ENCODE measurements at regions not wholly inside any gene's neighbourhood (a gene's known extent, or its start where the extent isn't known, plus 50 kb on each side); places are given as distances from the start of the nearest gene placed in this dataset.
A peak's percentile ranks its signal among the peaks of the same experiment; 100 is the strongest.
"Not testable (repeated sequence)": the region's sequence is repeated elsewhere in the genome, so short reads cannot be mapped to it uniquely, and the experiment has no call there.

DNA sequence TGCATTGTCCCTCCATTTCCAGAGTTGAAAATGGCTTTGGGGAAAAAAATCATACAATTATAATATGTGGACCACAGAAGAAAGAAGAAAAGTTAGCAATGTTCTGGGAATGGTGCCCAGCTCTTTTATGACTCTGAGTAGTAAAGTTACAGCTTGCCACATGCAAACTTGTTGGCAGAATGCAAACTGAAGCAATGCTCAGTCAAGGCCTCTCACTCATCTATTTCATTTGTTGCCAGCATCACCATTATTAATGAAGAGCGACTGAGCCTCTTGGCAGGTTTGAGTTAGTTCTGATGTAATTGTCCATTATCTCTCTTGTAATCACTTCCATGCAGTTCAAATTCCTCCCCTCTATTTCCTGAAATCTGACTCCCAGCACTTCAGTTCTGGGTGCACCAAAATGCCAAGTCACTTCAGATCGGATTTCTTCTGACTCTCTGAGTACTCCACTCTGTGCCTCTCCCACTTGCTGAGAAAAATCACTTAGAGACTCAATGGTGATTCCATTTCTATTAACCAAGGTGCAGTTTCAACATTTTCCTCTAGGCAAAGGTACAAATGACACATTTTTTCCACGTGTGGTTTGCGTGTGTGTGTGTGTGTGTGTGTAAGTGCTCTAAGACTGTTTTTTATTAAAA, 154.4 kb upstream of the STMND1 start:
- DNase-seq, result peak; percentile 99

DNA sequence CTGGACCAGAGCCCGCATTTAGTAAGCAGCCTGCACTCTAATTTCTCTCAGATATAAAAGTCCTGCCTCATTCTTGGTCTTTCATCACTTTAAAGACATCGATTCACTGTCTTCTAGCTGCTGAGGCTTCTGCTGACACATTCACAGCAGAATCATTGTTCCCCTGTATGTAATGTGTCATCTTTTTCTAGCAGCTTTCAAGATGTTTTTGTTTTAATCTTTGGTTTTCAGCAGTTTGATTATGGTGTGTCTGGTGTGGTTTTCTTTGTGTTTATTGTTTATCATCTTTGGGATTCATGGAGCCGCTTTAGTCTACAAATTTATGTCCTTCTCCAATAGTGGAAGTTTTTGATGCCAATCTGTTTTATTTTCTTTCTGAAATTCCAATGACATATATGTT, 157.3 kb upstream of the STMND1 start:
- peak; percentile 62 for DNase-seq

DNA sequence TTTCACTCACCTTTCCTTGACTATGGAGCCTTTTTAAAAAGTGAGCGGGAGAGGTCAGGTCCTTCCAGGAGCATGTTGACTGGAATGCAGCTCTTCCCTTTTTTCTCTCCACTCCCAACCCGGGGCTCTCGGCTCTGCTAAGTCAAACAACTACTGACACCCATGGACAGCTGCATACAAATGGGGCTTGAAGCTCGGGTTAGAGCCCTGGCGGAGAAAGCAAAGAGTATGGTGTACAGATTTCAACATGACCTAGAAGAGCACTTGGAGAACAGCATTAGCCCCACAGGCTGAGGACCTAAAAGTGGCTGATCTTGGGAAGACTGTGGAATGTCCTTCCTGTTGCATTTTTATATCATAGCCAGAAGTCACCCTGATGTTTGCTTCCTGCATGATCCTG, 162.0 kb upstream of the STMND1 start:
- DNase-seq, result no peak

DNA sequence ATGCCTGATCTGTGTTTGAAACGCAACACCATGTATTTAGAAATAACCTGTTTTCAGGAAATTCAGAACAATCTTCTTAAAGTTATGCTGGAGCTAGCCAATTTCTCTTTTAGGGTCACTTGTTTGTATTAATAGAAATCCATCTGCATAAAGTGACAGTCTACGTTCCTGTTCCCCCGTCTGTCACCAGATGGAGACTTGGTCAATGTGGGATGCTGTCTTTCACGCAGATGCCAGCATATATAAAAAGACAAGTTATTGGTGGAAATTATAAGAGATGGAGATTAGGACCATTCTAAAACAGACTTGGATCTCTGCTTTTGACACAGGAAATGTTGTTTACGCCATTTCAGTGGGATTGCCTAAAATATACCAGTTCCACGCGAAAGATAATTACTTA, 162.5 kb upstream of the STMND1 start:
- no peak for DNase-seq

DNA sequence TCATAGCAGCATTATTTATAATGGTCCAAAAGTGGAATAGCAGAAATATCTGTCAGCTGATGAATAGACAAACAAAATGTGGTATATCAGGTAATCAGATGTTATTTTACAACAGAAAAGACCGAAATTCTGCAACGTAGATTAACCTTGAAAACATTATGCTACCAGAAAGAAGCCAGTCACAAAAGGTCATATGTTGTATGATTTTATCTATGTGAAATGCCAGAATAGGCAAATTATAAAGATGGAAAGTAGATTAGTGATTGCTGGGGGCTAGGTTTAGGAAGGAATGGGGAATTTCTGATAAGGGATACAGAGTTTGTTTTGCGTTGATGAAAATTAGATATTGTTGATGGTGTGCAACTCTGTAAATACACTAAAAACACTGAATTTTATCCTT, 165.0 kb upstream of the STMND1 start:
- no peak for DNase-seq

DNA sequence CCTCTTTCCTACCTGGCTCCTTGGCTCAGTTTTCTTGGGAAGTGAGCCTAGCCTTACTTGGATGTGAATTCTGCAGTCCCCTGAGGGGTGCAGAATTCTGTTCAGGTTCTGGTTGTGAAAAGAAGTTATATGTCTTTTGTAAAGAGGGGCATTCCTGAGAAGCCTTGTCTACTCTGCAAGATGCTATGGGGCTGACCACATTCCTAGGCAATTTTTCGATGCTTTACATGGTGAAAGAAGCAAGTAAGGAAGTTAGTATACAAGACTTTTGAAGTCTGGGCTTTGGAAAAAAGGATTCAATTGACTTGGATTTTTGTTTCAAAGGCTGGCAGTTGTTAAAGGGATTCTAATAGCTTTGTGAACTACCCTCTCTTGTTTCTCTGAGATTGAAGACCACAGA, 167.9 kb upstream of the STMND1 start:
- peak; percentile 36 for DNase-seq

DNA sequence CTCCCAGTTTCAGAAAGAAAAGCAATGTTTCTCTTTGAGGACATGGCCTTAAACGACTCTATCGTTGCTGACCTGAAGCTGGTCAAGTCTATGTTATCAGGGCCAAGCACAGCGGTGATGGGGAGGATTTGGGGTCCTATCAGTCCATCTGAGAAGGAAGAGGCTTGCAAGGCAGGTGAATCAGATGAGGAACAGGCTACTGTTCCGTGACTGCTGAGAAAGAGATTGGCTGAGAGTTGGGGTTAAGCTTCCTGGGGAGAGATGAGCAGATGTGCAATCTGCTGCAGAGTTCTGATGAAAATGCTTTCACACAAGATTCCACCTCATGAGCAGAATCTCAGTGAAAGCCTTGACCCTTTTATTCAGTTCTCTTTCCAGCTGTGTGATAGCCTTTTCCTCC, 168.3 kb upstream of the STMND1 start:
- no peak for DNase-seq

DNA sequence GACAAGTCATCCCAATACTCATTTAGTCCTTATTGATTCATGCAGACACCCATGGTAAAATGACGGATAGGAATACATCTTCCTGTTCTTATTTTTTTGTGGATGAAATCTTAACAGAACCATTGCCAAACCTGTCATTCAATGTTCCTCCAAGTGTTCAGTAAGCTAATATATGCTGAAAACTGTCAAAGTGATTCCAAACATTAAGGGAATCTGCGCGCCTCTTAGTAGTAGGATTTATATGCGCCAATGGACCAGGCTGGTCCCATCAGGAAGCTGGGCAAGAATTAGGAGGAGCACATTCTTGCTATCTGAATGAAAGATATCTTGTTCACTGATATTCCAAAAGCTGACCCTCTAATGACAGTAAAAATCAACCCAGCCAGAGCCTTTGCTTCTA, 168.9 kb upstream of the STMND1 start:
- DNase-seq, result no peak

DNA sequence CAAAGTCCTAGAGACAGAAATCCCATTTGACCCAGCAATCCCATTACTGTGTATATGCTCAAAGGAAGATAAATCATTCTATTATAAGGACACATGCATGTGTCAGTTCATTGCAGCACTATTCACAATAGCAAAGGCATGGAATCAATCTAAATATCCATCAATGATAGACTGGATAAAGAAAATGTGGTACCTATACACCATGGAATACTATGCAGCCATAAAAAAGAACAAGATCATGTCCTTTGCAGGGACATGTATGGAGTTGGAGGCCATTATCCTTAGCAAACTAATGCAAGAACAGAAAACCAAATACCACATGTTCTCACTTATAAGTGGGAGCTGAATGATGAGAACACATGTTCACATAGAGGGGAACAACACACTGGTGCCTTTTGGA, 169.8 kb upstream of the ATXN1 start:
- not testable (repeated sequence) for DNase-seq

DNA sequence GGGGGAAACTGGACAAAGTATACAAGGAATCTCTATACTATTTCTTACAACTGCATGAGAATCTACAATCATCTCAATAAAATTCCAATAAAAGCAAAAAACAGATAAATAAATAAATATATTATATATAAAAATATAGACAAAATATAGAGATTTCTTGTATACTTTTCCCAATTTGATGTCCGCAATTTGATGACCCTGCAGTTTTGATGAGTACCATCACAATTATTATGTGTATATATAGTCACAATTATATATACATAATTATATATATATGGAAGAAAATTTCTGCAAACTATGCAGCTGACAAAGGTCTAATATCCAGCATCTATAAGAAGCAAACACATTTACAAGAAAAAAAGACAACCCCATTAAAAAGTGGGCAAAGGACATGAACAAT, 169.2 kb upstream of the ATXN1 start:
- DNase-seq, result no peak

DNA sequence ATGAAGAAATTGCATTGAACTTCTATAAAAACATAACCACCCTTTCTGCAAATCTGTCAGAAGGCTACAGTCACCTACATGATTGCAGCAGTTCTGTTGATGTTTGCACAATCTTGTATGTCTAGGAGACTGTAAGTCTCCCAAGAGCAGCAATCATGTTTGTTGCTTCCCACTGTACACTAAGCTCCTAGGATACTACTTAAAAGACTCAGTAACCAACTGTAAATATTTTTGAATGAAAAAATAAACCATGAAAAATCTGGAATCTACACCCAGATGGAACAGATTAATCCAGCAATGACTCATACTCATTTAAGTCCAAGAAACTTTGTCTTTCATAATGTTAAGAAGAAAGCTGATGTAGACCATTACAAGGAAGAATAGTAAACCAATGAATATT, 168.5 kb upstream of the ATXN1 start:
- DNase-seq, result peak; percentile 98

DNA sequence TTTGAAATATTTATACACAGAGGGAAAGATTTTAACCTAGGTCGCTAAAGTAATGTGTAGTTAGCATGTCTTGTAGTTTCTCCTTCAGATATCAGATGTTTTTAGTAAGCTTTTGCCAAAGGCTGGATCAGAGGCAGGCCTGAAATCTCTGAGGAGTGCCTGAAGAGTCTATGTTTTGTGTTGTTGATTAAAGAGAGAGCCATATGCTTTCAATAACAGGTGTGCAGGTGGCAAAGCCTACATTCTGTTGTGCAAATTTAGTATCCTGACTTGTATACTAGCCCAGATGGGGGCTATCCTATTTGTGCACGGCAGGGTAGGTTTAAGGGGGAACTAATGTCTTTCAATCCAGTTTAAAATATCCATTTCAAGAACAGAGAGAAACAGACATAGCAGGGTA, 167.1 kb upstream of the ATXN1 start:
- DNase-seq, result no peak

DNA sequence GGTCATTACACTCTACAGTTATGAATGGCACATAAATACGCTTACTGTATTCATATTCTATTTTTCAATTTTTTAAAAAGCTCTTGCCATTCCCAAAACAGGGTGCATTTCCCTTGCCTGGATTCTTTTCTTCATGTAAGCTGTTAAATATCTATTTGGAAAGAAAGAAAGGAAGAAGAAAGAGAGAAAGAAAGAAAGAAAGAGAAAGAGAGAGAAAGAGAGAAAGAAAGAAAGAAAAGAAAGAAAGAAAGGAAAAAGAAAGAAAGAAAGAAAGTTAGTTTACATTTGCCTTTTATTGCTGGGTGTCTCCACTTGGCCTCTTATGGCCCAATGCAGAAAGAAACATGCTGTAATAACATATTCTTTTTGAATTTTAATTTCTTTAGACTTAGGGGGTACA, 165.9 kb upstream of the ATXN1 start:
- DNase-seq, result no peak

DNA sequence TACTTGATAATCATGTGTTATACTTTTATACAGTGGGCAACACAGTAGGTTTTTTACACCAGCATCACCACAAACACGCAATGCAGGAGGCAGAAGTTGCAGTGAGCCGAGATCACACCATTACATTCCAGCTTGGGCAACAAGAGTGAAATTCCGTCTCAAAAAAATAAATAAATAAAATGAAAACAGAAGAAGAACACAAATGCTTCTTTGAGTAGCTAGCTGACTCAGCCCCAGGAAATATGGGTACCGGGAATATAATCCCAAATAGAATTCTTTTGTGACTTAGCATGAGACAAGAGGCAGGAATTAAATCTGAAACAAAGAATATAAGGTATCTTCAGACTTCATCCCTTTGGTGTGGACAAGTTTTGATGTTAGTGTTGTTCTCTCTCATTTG, 164.2 kb upstream of the ATXN1 start:
- DNase-seq, result peak; percentile 64

DNA sequence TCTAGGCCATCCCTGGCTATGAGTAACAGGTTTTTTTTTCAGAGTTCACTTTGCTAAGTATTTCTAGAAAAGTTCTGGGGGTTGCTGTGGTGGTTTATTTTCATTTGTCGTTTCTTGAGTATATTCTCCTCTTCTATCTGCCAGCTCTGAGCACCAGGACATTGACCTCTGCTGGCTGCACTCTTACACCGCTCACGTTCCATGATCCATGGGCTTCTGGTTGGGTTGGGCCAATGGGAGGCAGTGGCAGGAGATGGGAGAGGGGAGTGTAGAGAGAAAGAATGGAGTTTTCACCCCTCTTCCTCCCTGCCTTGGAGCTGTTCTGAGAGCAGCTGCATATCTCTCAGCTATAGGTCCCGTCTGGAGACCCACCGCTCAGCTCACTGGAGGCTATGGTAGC, 161.0 kb upstream of the ATXN1 start:
- DNase-seq, result no peak

DNA sequence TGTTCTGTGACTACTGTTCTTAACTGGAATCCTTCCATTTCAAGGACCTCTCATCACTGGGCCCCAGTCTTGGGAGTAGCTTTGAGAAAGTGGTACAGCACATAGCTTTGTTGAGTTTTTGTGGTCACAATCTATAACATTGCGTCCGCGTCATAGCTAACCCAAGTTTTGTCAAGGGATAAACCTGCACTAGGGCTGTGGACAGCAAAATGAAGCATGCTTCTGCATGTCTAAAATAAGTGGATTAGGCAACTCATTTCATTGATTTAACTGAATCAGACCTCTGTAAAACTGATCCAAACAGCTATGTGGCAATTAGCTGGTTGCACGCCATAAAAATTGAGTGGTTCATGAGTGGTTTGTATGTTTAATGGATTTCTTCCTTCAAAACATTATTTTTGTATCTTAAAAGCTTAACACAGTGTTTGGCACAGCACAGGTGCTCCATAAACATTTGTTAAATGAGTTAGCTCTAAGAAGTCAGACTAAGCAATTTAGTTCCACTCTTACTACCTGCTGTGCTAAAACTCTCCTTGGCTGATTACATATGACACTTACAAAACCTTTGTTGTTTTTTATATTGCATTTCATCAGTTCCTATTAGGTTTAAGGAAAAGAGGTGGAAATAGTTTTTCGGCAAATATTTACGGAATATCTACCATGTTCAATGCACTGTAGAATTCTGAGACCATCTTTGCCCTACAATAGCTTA, 160.3 kb upstream of the ATXN1 start:
- peak; percentile 69 for DNase-seq

DNA sequence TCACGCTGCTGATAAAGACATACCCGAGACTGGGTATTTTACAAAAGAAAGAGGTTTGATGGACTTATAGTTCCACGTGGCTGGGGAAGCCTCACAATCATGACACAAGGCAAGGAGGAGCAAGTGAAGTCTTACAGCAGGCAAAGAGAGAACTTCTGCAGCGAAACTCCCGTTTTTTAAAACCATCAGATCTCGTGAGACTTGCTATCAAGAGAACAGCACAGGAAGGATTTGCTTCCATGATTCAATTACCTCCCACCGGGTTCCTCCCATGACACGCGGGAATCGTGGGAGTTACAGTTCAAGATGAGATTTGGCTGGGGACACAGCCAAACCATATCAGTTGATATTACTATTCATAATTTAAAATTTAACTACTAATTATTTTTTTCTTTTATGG, 157.3 kb upstream of the ATXN1 start:
- no peak for DNase-seq

DNA sequence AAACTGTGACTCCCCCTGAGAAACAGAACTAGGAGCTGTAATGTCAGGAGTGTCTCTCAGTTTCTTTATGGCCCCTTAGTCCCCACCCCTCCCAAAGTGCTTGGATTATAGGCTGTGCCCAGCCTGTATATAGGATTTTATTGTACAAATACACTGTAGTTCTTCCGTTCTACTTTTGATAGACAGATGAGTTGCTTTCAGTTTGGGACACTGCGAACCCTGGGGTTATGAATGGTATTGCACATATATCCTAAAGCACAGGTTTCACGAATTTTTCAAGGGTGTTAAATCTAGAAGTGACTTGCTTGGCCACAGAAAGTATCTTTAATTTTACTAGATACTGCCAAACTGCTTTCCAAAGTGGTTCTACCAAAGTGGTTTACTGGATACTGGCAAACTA, 152.9 kb upstream of the ATXN1 start:
- no peak for DNase-seq

DNA sequence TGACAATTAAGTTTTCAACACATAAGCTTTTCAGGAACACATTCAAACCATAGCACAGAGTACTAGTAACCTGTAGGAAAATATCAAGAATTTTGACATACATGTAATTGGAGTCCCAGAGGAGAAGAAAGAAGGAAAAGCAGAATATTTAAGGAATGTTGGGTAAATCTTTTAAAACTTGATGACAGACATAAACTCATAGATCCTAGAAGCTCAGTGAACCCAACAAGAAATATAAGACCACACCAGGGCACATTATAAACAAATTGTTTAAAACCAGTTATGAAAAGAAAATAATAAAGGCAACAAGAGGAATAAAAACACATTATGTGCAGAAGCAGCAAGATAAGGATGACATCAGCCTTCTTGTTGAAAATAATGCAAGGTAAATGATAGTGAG, 151.5 kb upstream of the ATXN1 start:
- no peak for DNase-seq

DNA sequence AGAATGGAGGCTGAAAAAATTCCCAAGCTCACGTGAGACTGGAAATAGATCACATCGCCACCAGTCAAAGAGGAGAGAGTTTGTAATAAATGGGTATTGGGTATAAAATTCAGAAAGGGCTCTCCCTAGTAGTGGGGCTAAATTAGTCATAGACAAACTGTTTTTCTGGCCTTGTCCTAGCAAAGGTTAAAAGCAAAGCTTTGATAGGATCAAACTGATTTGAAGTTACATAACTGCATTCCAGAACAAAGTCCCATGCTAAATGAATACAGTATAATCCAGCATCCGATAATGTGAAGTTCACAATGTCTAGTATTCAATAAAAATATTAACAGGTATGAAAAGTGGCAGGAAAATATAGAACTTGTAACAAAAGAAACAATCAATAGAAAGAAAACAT, 149.8 kb upstream of the ATXN1 start:
- DNase-seq, result no peak

DNA sequence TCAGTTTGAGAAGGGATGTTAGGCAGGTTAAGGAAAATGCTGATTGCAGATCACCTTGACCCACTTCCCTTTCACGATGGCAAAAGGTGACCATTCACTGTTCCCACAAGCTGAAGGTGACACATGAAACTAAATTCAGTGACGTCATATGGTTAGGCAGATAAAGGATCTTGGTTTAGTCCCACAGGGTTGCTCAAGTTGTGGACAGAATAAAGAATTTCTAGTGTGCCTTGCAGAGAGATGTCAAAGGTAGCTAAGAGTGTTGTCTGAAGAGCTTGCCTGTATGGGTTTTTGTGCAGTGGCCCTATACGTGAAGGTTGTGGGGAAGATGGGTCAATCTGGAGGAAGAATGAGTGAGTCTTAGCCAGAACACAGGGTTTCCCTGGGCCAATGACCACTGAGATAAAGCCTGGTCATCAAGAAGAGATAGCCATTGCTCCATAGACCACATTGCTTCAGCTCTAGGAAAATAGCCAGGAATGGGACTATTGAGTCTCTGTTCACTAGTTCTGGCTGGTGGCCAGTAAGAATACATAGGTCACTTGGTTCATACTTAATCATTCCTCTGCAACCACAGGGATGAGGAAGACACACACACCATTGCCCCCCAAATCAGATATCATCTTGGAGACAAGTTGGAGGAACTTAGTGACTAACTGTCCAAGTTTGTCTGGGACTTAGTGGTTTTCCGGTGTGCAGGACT, 148.5 kb upstream of the ATXN1 start:
- DNase-seq, result peak; percentile 96

DNA sequence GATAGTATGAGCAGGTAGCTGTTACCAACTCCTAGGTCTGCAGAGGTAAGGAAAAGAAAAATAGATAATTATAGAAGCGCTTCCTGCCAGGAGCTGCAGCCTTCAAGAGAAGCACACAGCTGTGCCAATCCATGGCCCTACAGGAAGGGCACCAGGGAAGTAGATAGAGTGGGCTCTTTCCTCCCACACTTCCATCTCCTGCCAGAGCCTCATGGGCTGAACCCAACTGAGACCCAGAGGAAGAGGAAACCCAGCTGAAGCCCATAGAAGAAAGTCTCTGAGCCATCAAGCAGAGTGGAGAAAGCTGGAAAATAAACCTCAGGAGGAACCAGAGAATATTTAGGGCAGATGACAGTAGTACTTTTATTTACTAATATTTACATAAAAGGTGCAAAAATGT, 146.7 kb upstream of the ATXN1 start:
- DNase-seq, result no peak

DNA sequence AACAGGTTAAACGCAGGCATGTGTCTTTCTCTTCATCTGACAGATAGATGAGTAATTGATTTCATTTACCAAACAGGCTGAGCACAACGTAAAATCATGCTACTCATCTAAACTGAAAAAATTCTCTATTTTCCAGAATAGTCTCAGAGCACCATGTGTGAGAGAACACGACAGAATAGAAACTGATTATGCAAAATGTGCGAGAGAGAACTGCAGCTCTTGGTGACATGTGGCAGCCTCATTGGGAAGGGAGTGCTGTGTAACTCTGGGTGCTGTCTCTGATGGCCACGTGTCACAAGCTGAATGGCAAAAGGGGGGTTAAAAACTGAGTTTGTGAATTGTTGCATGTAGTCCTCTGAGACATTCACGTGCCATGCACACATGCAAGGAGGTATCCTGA, 143.7 kb upstream of the ATXN1 start:
- DNase-seq, result no peak

DNA sequence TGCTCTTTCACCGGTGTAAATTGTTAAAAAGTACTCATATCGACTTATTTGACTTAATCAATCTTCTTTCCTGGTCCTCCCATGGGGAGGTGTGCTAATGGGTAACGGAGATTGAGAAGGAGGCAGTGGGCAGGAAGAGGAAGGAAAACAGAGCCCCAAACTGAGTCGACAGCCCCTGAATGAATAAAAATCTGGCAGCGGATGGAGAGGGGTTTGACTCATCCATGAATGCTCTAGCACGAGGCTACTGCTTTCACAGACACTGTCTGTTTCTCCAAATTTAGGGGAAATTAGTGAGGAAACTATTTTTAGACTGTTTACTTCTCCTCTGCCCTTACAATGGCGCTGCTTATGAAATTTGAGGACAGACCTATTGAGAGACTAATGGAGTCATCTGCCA, 142.2 kb upstream of the ATXN1 start:
- peak; percentile 81 for DNase-seq

DNA sequence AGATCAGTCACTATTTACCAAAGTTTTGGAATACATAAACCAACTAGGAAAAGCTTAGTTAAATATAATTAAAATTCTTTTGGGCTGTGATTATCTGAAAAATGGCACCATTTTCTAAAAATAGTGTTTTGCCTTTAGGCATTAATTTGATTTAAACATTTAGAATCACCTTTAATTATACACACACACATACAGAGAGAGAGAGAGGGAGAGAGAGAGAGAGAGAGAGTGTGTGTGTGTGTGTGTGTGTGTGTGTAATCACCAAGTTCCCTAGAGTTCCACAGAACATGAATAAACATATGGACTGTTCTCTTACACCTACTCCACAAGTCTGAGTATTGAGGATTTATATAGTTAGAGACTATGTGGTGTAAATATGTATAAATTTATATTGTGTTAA, 141.2 kb upstream of the ATXN1 start:
- no peak for DNase-seq
